TTC549 (cell line): ENCODE measurements at regions not wholly inside any gene's neighbourhood (a gene's known extent, or its start where the extent isn't known, plus 50 kb on each side); places are given as distances from the start of the nearest gene placed in this dataset.

Experiments used
- FAIRE-seq: peaks from 2 replicates; lab custom pipeline; 2012; peaks lifted over from hg19 to GRCh38; lab: Jason Lieb, UNC

DNA sequence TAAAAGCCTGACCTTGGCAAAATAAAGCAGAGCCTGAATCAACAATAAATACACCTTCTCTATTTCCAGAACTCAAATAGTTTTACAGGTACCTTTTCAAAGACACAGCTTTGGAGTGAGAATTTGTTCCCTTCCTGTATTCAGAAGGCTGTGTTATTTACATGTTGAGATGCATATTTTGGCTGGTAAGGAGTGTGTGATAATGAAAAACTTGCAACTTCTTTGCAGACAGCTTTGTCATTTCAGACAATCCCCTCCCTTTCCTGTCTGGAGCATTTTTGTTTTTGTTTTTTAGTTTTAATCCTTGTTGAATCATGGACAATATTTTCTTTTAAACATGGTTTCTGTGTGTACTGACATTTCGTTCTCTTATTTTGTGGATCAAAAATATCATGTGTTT is 493.8 kb downstream of the FAT4 start:
- FAIRE-seq, result no peak

DNA sequence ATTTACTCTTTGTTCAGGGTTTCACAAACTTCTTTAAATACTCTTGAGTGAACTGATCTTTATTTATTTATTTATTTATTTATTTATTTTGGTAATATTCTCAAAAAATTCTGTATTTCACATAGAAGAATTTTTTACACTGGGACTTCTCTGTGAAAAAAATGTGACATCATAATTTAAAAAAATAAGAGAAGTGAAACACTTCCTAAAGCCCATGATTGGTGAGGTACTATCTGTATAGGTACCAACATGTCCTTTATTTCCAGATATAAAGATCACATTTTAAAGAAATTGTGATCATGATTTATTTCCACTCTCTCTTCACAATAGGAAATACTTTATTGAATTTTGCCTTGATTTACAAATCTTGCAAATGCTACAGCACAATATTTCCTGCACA is 497.1 kb downstream of the FAT4 start:
- FAIRE-seq, result no peak

DNA sequence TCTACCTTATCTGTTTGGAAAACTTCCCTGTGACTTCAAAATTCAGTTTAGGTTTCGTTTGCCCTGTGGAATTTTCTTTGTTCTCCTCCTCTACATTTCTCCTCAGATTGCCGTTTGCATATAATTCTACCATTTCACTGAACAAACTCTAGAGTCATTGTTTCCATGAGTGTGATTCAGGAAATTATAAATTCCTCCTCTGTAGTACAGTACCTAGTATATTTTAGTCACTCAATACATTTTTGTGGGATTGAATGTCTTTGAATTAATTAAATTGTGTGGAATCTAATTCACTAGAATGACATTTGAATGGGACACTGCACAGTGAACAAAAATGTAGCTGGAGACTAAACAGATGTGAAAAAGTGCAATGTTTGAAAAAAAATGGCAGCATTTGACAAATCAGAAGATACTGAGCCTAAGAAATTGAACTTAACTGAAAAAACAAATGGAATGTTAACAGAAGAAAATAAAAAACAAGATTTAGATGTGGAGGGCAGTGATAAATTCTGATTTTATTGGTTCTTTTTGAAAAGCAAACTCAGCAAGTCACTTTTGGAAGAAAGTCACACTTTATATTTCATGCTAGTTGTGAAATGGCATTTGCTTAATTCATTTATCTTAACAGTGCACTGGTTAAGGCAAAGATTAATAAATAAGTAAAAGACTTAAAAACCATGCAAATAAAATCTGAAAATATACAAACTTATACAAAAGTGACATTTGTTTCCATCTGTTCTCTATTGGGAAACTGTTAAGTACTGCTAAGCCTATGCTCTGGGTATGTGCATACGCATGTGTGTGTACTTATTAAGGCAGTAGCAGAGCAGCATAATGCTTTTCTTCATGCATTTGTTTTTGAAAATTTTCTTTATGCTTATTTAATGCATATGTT is 512.3 kb downstream of the FAT4 start:
- no peak for FAIRE-seq

DNA sequence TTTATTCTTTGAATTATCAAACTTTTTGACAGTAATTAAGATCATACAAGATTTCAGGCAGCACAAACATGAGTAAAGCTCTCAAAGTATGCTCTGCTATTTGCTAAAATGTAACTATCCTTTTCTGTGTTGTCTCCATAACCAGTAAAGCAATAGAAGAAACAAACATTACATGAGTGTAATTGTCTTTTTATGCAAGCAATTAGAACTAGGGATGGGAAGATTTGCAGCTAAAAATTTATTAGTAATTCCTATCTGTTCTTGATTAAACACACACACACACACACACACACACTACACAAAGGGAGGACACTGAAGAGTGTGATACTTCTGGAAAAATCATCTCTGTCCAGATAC is 512.9 kb downstream of the FAT4 start:
- FAIRE-seq, result no peak

DNA sequence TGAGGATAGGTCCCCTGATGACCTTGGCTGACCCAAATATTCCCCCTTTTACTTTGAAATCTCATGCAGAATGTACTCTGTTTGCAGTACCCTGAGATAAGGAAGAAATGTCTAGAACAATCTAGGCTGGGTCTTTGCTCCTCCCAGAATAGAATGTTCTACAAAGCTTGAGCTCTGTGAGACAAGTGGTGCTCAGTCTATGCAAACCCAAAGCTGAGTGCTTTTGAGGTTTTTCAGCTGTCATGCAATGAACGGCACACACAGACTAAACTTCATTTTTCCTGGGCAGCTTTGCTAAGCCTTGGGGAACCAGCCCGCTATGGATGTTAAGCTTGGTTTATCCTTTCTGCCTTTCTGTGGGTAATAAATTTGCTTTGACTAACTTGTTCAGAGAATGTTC is 513.6 kb downstream of the FAT4 start:
- FAIRE-seq, result no peak

DNA sequence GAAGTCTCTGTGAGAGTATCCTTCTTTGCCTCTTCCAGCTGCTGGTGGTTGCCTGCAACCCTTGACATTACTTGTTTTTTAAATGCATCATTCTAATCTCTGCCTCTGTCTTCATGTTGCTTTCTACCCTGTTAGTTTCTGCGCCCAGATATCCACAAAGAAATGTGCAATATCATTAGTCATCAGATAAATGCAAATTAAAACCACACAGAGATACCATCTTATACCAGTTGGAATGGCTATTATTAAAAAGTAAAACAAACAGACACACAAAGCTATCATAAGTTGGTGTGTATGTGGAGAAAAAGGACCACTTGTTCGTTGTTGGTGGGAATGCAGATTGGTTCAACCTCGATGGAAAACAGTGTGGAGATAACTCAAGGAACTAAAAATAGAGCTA is 517.4 kb downstream of the FAT4 start:
- no peak for FAIRE-seq

DNA sequence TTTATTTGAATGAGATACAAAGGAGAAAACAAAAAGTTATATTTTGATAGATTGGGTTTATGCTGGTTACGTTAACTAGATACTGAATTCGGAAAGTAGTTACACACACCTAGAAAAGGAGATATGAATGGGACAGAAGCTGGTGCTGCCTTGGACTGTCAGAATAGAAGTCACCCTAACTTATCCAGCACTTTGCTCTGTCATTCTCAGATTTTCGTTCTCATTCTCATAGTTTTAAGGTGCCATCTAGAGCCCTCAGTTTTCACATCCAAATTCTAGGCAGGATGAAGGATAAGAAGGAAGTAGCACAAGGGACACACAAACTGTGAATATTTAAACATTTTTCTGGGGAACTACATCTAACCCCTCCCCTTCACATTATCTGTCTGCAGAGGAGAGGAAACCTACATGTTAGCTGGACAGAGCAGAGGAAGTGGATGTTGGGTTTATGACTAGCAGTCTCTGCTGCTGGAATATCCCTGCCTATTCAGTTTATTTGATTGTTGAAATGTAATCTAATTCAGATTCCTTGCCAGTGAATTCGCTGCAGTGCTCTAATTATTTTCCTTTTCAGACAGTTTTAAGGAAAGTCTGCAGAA is 521.9 kb downstream of the FAT4 start:
- FAIRE-seq, result no peak

DNA sequence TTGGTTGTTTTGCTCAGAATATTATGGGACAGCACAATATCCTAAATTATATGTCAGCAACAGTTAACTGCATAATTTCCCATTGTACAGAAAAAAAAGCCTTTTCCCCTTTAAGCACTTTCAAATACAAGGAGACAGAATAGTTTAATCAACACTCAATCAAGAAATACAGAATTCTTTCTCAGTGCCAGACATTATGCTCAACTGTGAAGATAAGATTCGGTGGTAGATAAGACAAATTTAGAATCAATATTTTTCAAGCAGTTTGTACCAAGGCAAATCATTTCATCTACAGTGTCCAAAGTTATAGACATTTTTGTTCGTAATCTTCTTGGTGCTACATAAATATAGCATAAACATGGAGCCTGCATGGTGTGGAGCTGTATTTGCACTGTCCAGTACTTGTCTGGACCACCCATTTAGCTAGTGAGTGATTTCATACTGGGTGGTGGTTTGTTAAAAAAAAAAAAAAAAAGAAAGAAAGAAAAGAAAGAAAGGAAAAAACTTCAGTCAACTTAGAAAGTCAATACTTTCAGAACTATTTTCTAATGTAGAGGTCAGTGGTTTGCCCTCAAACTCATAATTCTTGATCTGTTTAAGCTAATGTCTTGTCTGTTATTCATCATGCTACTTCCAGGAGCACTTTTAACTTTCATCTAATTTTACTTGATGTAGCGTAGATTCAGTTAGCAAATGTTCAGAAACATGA is 522.9 kb downstream of the FAT4 start:
- no peak for FAIRE-seq

DNA sequence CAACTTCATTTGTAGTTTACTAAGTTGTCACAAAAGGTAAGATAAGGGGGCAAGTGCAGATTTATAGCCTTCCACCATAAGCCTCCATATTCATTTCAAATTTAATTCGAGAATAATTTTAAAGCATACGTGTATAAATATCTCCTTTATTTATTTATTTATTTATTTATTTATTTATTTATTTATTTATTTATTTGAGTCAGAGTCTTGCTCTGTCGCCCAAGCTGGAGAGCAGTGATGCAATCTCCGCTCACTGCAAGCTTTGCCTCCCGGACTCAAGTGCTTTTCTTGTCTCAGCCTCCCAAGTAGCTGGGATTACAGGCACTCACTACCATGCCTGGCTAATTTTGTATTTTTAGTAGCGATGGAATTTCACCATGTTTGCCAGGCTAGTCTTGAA is 523.4 kb downstream of the FAT4 start:
- FAIRE-seq, result no peak

DNA sequence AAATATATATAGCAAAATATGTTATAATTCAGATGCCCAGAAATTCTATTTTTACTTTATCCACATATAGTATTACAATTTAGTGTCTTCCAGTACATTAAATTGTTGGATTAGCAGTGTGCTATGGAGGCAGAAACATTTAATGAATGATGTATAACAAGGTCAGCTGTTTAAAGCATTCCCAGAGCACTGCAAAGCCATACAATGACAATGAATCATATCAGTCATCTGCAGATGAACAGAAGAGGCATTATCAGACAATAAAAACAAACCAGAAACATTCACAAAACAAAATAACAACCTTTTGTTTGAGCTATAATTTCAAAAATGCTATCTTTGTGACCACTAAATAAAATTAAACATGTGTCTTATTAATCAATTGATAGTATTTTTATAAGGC is 524.2 kb downstream of the FAT4 start:
- FAIRE-seq, result no peak

DNA sequence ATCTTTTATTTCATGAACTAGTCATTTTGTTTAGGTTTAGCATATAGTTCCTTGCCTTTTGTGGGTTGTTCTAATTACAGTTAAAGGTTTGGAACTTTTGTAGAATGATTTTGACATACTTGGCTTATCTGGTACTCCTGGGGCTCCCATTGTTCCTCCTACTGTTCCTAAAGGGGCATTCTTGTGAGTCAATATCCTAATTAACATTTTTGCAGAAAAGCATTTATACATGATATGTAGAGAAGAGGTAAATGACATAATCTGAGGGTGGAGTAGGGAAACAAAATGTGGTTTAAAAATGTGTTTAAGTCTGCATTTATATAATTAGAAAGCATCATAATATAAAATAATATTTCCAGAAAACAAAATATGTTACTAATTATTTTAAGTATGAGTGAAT is 529.2 kb downstream of the FAT4 start:
- no peak for FAIRE-seq

DNA sequence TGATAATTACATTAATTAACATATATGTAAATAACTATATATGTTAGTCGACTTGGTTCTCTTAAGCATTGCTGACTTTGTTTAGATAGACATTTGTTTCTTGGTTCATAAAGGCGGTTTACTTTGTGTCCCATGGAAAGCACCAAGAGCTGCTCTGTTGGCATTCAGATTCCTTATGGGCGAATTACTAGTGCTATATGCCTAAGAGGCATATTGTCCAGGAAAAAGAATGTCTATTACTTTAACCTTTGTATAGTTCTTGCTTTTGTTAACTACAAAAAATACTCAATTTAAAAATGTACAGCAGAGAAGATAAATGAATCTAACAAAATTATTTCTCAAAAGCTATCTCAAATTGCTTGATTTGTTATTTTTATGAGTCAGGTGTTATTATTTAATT is 532.8 kb downstream of the FAT4 start:
- no peak for FAIRE-seq

DNA sequence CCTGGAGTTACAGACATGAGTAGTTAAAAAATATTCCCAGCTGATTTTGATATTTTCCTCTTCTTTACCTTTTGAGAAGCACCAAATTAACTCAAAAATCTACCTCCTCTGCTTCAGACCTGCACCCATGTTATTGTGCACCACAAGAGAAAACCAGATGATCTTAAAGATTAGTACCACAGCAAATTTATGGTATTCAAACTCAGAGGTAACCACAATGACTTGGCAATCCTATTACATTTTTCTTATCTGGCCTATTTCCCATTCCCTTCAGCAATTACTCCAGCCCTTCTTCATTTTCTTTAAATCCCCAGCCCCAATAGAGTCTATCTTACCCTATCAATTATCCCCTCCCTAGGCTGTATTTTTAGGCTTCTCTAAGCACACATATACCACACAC is 535.1 kb downstream of the FAT4 start:
- no peak for FAIRE-seq

DNA sequence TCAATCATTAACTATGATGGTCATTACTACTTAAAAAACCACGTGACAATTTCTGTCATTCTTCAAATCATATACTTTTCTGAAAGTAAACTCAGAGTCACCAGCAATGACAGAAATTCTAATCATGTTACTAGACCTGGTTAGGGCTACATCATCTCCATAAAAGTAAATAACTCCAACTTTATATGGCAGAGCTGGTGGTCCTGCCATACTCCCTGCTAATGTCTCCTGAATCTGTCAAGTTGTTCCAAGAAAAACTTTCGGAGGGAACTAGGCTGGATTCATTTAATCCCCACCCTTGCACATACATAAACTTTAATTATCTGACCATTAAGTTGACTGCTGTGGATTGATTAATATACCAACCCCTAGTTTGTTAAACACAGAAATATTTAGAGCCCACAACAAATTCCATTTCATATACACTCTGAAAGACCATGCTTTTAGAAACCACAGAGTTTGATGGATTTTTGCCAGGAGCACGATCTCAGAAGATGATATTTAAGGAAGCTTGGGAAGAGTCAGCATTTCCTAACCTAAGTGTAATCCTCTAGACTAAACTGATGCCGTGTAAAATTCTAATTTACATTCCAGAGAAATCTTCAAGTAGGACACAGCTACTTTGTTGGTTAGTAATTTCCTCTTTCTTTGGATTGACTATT is 577.0 kb downstream of the FAT4 start:
- FAIRE-seq, result no peak

DNA sequence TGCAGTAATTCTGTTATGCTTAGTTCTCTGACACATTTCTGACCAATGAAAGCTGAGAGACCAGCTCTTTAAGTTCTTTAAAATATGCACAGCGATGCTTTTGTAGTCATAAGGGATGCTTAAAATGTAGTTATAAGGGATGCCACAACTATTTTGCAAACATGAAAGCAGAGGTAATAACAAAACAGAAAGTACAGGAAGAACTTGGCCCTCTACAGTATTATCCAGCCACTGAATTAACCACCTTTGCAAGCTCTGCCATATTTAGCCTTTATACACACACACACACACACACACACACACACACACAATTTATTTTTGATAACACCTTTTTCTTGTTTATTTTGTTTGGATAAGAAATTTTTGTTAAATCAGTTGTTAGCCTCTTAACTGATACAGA is 590.0 kb downstream of the FAT4 start:
- FAIRE-seq, result no peak

DNA sequence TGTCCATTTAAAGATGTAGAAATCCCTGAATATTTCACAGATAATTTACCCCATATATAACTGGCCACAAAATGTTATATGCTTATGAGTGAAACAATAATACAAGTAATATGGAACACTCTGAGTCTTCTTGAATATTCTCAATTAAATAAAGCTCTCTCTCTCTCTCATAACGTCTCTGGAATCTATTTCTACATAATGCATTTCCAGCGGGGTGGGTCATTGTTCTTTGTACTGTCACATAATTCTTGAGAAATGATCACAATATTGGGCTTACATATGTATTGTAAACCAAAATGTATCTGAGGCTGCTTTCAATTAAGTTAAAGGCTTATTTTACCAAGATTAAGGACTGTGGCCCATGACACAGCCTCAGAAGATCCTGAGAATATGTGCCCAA is 596.3 kb downstream of the FAT4 start:
- no peak for FAIRE-seq

DNA sequence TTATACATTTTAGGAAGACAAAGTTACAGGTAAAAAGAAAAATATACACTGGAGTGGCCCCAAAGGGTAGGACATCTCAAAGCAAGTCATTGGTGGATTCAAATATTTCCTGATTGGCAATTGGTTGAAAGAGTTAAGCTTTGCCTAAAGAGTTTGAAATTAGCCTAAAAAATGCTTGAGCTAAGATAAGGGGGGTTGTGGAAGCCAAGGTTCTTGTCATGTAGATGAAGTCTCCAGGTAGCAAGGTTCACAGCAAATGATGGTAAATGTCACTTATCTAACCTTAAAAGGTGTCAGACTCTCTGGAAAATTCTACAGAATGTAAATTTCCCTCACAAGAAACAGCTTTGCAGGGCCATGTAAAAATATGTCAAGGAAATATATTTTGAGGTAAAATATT is 596.7 kb downstream of the FAT4 start:
- FAIRE-seq, result no peak

DNA sequence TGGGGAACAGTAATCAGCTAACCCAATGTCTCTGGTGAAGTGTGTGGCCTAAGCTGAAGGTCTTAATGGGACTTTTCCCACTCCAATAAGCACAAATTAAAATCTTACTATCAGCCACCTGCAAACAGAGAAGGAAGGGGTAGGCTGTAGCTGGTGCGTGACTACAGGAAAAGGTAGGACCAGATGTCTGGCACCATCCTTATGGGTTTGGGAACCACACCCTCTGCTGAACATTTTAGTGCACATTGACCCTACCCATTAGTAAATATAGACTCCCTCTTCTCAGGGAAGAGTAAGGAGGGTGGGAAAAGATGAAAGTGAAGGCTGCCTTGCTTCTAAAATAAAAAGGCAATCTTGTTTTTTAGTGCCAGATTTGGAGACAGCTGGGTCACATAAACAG is 602.8 kb downstream of the FAT4 start:
- no peak for FAIRE-seq

DNA sequence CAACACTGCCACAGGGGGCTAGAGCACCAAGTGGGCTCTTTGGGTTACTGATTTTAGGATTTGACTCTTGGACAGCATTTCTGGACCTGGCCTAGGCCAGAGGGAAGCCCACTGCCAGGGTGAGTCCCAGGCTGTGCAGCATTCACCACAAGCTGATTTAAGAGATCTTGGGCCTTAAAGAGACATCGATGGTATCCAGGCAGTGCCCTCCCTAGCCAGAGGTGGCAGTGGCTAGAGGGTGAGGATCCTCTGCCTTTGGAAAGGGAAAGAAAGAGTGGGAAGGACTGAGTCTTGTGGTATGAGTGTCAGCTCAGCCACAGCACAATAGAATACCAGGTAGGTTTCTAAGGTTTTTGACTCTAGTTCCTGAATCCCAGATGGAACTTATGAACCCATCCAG is 613.9 kb downstream of the FAT4 start:
- no peak for FAIRE-seq

DNA sequence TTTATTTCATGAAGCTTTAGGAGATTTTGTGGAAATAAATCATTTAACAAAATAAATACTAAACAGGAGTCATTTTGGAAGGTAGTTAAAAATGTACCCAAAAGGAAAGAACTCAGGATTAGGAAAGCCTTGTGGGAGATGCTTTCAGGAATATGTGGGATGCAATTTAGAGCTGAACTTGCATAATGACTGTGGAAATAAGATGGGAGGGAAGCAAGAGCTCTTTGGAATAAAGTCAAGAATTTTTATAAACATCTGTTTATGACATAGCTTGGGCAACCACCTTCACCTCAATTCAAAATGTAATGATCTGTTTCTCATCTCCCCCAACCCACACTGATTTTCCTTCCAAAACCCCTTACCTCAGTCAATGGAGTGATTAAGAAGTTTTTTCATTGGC is 623.8 kb downstream of the FAT4 start:
- FAIRE-seq, result no peak

DNA sequence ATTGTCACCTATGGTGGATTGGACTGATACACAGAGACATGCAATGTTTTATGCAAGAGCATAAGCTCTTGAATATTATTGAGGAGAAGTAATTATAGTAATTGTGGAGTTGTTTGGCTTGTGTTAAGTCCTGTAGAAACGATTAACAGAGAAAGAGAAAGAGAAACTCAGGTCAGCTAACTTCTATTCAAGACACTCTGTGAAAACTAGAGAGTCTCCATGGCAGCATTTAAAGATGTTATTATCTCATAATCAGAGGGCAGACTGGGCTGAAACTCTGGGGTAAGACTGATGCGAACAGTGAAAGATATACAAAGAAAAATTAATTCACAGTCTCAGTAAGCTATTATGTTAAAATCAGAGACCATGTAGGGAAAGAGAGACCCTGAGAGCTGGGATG is 625.7 kb downstream of the FAT4 start:
- FAIRE-seq, result no peak

DNA sequence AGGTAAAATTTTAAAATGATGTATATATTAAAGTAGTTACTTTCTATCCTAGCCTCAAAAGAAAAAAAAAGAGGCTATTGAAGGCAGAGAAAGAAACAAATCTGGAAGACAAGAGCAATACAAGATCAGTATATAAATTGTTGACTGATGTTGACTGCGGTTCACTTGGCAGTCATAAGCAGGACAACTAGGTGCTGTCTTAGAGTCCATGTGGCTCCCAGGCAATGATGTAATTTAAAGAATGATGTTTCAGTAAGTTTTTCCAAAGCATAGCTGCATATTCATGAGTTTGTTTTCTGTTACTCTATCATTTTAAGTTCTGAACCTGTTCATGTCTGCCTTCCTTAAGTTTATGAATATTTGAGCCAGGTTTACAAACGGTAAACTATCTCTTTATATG is 630.2 kb downstream of the FAT4 start:
- no peak for FAIRE-seq

DNA sequence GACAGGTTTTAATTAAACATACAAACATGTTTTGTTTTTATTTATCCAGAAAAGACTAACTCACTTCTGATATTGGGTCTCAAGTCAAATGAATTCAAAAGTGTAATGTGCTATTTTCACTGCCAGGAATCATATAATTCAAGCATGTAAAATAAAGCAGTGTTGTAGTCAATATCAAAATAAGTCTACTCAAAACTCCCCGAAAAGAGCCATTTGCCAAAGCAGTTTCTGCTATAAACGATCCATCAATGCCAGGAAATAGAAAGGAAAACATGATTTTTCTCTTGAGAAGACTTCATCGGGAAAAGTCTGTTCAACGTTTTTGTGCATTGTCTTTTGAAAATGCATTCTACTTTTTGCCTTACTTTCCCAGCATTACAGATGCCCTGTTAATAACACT is 633.3 kb downstream of the FAT4 start:
- no peak for FAIRE-seq
